HL-60 (cell line): ENCODE measurements at regions not wholly inside any gene's neighbourhood (a gene's known extent, or its start where the extent isn't known, plus 50 kb on each side); places are given as distances from the start of the nearest gene placed in this dataset.

Experiments used
- DNase-seq, 2 experiments: peaks; one replicate each; pipeline ENCODE4 v3.0.0-alpha.2; 2010 to 2020; ENCODE audit warnings: low read depth in 1 of 2, low spot score in 1 of 2
- H3K27ac ChIP-seq: fragments of 250-450 bp; sonication (Bioruptor Pico); replicated peaks from 2 replicates; pipeline ENCODE4 v1.5.1; 2020; ENCODE audit warnings: mild to moderate bottlenecking, moderate library complexity
- H3K27me3 ChIP-seq: fragments of 250-450 bp; sonication (Bioruptor Pico); 2 replicates; pipeline ENCODE4 v1.5.1; 2021; ENCODE audit warnings: mild to moderate bottlenecking, moderate library complexity; ENCODE audit not compliant: insufficient read depth, poor library complexity, severe bottlenecking
- H3K4me3 ChIP-seq: replicated peaks from 2 replicates; pipeline ENCODE4 v1.5.1; 2011; ENCODE audit warnings: mild to moderate bottlenecking, control low read depth, low read length; ENCODE audit not compliant: insufficient read depth
- CTCF ChIP-seq: IDR thresholded peaks from one replicate; pipeline ENCODE4 v1.5.1; 2011; ENCODE audit warnings: low read length, control low read depth, inconsistent platforms; ENCODE audit not compliant: insufficient read depth
- GABPA ChIP-seq: IDR thresholded peaks from 2 replicates; pipeline ENCODE4 v1.6.1; 2012; ENCODE audit warnings: low read depth
- POLR2AphosphoS5 ChIP-seq: IDR thresholded peaks from 2 replicates; pipeline ENCODE4 v1.6.1; 2012; ENCODE audit warnings: low read depth
- REST ChIP-seq: IDR thresholded peaks from 2 replicates; pipeline ENCODE4 v1.6.1; 2012; ENCODE audit warnings: low read depth; ENCODE audit not compliant: insufficient replicate concordance
- SPI1 ChIP-seq: IDR thresholded peaks from 2 replicates; pipeline ENCODE4 v1.6.1; 2012; ENCODE audit warnings: low read depth, mild to moderate bottlenecking, borderline replicate concordance

DNA sequence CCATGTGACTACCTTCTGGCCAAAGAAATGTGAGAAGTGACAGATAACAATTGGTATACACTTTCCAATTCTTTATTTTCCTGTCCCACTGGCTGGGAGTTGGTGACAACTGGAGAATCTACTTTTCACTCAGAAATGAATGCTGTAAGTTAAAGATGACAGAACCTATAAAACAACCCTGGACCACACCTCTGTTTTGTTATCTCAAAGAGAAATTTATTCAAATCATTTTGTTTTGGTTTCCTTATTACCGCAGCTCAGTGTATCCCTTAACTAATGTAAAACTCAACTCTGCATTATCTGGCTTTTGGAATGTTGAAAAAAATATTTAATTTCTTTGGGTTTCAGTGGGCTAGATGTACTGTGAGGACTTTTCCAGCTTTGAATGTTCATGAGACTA lies 469.8 kb downstream of the PCDH7 start:
- no peak for DNase-seq
- no peak for TF ChIP-seq REST
- TF ChIP-seq CTCF, result no peak
- no peak for TF ChIP-seq POLR2AphosphoS5
- no peak for TF ChIP-seq GABPA
- no peak for TF ChIP-seq SPI1

GRCh38 chr4:31190671-31191070 lies 470.5 kb downstream of the PCDH7 start:
- no peak for TF ChIP-seq GABPA
- no peak for TF ChIP-seq POLR2AphosphoS5
- TF ChIP-seq REST, result no peak
- TF ChIP-seq SPI1, result no peak
- TF ChIP-seq CTCF, result no peak
- no peak overlapping the region for H3K4me3 ChIP-seq
- H3K27ac ChIP-seq, result no peak overlapping the region
- H3K27me3 ChIP-seq, result no peaks in the 10 kb centered on the region
- no peak for DNase-seq

More for the DNA sequence above, 469.8 kb downstream of the PCDH7 start:
- Histone ChIP-seq H3K27ac (no peak overlapping the region), H3K27me3 (no peaks in the 10 kb centered on the region), H3K4me3 (no peak overlapping the region)

DNA sequence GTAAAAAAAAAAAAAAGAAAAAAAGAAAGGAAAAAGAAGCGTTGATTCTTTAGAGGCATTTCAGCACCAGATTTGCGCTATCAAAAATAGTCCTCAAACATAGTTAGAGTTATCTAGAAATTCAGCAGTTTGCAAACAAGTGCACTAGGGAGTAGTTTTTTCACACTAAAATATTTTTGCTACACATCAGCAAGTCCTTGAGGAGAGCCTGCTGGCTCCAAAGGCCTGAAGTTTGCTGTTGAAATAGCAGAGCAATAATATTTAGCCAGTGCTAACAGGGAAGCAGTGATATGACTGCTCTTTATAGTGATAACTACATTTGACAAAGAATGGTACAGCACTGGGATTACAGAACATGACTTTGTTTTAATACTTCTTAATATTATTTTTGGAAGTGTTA lies 472.2 kb downstream of the PCDH7 start:
- DNase-seq, result no peak
- Histone ChIP-seq H3K27me3 (no peaks in the 10 kb centered on the region), H3K4me3 (no peak overlapping the region), H3K27ac (no peak overlapping the region)
- no peak for TF ChIP-seq POLR2AphosphoS5
- no peak for TF ChIP-seq GABPA
- TF ChIP-seq SPI1, result no peak
- TF ChIP-seq REST, result no peak
- TF ChIP-seq CTCF, result no peak
